GM12873 (cell line): ENCODE measurements at regions not wholly inside any gene's neighbourhood (a gene's known extent, or its start where the extent isn't known, plus 50 kb on each side); places are given as distances from the start of the nearest gene placed in this dataset.

Experiments
- TF ChIP-seq, protein P1 (sequence below): IDR thresholded peaks from 2 replicates; pipeline ENCODE4 v1.5.1; 2012; ENCODE audit warnings: low read depth, mild to moderate bottlenecking, moderate library complexity, low read length, control low read depth; ENCODE audit not compliant: insufficient read depth; ENCODE audit errors: missing control alignments

GRCh38 chr12:67918441-67918840, 70.8 kb upstream of the IFNG-AS1 start:
- TF ChIP-seq, protein P1, sequence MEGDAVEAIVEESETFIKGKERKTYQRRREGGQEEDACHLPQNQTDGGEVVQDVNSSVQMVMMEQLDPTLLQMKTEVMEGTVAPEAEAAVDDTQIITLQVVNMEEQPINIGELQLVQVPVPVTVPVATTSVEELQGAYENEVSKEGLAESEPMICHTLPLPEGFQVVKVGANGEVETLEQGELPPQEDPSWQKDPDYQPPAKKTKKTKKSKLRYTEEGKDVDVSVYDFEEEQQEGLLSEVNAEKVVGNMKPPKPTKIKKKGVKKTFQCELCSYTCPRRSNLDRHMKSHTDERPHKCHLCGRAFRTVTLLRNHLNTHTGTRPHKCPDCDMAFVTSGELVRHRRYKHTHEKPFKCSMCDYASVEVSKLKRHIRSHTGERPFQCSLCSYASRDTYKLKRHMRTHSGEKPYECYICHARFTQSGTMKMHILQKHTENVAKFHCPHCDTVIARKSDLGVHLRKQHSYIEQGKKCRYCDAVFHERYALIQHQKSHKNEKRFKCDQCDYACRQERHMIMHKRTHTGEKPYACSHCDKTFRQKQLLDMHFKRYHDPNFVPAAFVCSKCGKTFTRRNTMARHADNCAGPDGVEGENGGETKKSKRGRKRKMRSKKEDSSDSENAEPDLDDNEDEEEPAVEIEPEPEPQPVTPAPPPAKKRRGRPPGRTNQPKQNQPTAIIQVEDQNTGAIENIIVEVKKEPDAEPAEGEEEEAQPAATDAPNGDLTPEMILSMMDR, result no peak

DNA sequence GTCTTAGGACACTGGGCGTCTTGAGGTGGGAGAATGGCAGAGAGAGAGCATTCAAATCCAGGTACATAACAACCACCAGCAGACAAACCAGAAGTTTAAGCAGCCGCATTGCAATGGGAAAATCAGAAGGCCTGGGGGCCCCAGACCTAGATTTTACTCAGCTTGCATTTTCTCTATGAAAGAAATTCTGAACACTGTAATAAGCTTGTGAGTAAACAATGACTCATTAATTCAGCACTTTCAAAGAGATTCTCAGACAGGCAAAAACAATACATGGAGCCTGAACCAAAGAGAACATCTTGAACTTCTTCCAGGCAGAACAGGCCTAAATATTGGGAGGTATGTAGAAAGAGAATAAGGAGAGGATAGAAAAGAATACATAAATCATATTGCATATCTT, 69.8 kb upstream of the IFNG-AS1 start:
- TF ChIP-seq, protein P1, result no peak

GRCh38 chr12:67920413-67920812, 68.8 kb upstream of the IFNG-AS1 start:
- TF ChIP-seq, protein P1, result no peak

DNA sequence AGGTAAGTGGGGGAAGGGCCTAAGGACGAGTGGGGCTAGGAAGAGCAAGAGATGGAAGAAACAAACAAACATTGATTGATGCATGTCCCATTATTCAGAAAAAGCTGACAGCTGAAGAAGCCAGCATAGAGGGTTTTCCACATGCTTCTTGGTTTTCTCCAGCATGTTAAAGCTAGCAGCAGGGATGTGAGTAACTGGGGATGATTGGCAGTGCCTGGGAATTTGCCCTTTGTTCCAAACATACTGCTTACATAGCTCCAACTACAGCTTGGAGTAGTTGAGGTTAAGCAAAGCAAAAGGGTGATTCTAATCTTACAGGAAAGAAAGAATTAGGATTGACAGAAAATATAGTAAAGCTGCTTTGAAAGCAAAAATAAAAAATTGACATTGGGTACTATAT, 68.0 kb upstream of the IFNG-AS1 start:
- TF ChIP-seq, protein P1, result no peak

DNA sequence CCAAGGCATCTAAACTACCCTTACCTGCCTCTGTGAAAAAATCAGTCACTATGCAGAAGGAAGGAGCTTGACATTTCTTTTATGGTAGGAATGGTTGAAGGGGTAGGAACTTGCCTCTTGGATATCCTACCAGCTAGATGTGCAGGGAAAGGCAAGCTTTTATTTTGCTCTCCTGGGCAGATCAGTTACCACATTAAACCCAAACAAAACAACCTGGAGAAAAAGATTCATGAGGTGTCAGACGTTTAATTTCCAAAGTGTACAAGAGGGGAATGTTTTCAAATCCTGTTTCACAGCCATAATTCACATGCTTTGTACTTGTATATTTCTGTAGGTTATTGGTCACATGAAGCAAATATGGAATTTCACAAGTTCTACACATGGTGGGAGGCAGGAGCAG, 67.0 kb upstream of the IFNG-AS1 start:
- TF ChIP-seq, protein P1, result no peak

GRCh38 chr12:67925077-67925476, 64.2 kb upstream of the IFNG-AS1 start:
- TF ChIP-seq, protein P1, result no peak

- TF ChIP-seq, protein P1, result no peak
Observed at GRCh38 chr12:67925552-67925951, 63.7 kb upstream of the IFNG-AS1 start.

- TF ChIP-seq, protein P1, result no peak
Observed at GRCh38 chr12:67926063-67926462, 63.2 kb upstream of the IFNG-AS1 start.
